H9 (cell line): ENCODE measurements at regions not wholly inside any gene's neighbourhood (a gene's known extent, or its start where the extent isn't known, plus 50 kb on each side); places are given as distances from the start of the nearest gene placed in this dataset.

Source experiments
- DNase-seq: peaks from one replicate; pipeline ENCODE4 v3.0.0-alpha.2; 2017
- H2AFZ ChIP-seq: one replicate; pipeline ENCODE4 v1.6.1; 2013; ENCODE audit warnings: mild to moderate bottlenecking, low read length, control low read depth, moderate library complexity
- H2AK5ac ChIP-seq: 2 replicates; pipeline ENCODE4 v1.6.1; 2013; ENCODE audit warnings: low read length, control low read depth, mixed read lengths; ENCODE audit not compliant: insufficient read length
- H2BK120ac ChIP-seq: one replicate; pipeline ENCODE4 v1.6.1; 2013; ENCODE audit warnings: low read depth, mild to moderate bottlenecking, low read length, control low read depth, inconsistent platforms; ENCODE audit not compliant: poor library complexity, severe bottlenecking
- H2BK12ac ChIP-seq: 2 replicates; pipeline ENCODE4 v1.6.1; 2013; ENCODE audit warnings: low read length, control low read depth, mixed read lengths, low read depth; ENCODE audit not compliant: insufficient read length
- H2BK15ac ChIP-seq: 2 replicates; pipeline ENCODE4 v1.6.1; 2013; ENCODE audit warnings: low read depth, low read length, control low read depth
- H2BK20ac ChIP-seq: one replicate; pipeline ENCODE4 v1.6.1; 2013; ENCODE audit warnings: low read depth, mild to moderate bottlenecking, low read length, control low read depth, inconsistent platforms; ENCODE audit not compliant: poor library complexity, severe bottlenecking
- H2BK5ac ChIP-seq: 2 replicates; pipeline ENCODE4 v1.6.1; 2013; ENCODE audit warnings: low read length, control low read depth, mixed read lengths; ENCODE audit not compliant: insufficient read length
- H3K14ac ChIP-seq: 2 replicates; pipeline ENCODE4 v1.6.1; 2013; ENCODE audit warnings: low read length, control low read depth; ENCODE audit not compliant: insufficient read depth
- H3K18ac ChIP-seq: 2 replicates; pipeline ENCODE4 v1.6.1; 2013; ENCODE audit warnings: low read depth, mild to moderate bottlenecking, mixed read lengths, low read length, control low read depth; ENCODE audit not compliant: insufficient read length
- H3K23ac ChIP-seq: 2 replicates; pipeline ENCODE4 v1.6.1; 2013; ENCODE audit warnings: low read length, control low read depth, mixed read lengths, low read depth; ENCODE audit not compliant: insufficient read length
- H3K23me2 ChIP-seq: 2 replicates; pipeline ENCODE4 v1.6.1; 2013; ENCODE audit warnings: low read depth, mild to moderate bottlenecking, mixed read lengths, low read length, control low read depth; ENCODE audit not compliant: insufficient read length, poor library complexity, severe bottlenecking
- H3K27ac ChIP-seq: 2 replicates; pipeline ENCODE4 v1.5.1; 2013; ENCODE audit warnings: low read length, control low read depth, mixed read lengths, low read depth; ENCODE audit not compliant: insufficient read length
- H3K27me3 ChIP-seq: 2 replicates; pipeline ENCODE4 v1.6.1; 2013; ENCODE audit warnings: low read length, control low read depth, inconsistent platforms; ENCODE audit not compliant: insufficient read depth
- H3K4ac ChIP-seq: 2 replicates; pipeline ENCODE4 v1.6.1; 2013; ENCODE audit warnings: low read depth, mild to moderate bottlenecking, control low read depth, inconsistent platforms, low read length, moderate library complexity
- H3K4me1 ChIP-seq: 2 replicates; pipeline ENCODE4 v1.6.1; 2013; ENCODE audit warnings: low read length, control low read depth, inconsistent platforms; ENCODE audit not compliant: insufficient read depth
- H3K4me2 ChIP-seq: 2 replicates; pipeline ENCODE4 v1.6.1; 2013; ENCODE audit warnings: low read length, control low read depth, mixed read lengths; ENCODE audit not compliant: insufficient read length, insufficient read depth
- H3K56ac ChIP-seq: 2 replicates; pipeline ENCODE4 v1.6.1; 2013; ENCODE audit warnings: low read depth, mild to moderate bottlenecking, mixed read lengths, low read length, control low read depth; ENCODE audit not compliant: insufficient read length
- H3K79me1 ChIP-seq: 2 replicates; pipeline ENCODE4 v1.6.1; 2013; ENCODE audit warnings: low read depth, mild to moderate bottlenecking, moderate library complexity, low read length, control low read depth, inconsistent platforms; ENCODE audit not compliant: insufficient read depth, poor library complexity, severe bottlenecking
- H3K79me2 ChIP-seq: 2 replicates; pipeline ENCODE4 v1.6.1; 2013; ENCODE audit warnings: low read length, control low read depth, inconsistent platforms; ENCODE audit not compliant: insufficient read depth
- H3K9ac ChIP-seq: 2 replicates; pipeline ENCODE4 v1.6.1; 2013; ENCODE audit warnings: low read length, control low read depth, mixed read lengths; ENCODE audit not compliant: insufficient read length; ENCODE audit errors: extremely low read depth
- H3K9me3 ChIP-seq: one replicate; pipeline ENCODE4 v1.6.1; 2013; ENCODE audit warnings: low read depth, low read length, inconsistent platforms; ENCODE audit not compliant: control insufficient read depth
- H3T11ph ChIP-seq: one replicate; pipeline ENCODE4 v1.6.1; 2013; ENCODE audit warnings: mild to moderate bottlenecking, low read length, control low read depth, inconsistent platforms
- H4K20me1 ChIP-seq: one replicate; pipeline ENCODE4 v1.6.1; 2013; ENCODE audit not compliant: control insufficient read depth, insufficient read length, insufficient read depth
- H4K5ac ChIP-seq: 2 replicates; pipeline ENCODE4 v1.6.1; 2013; ENCODE audit warnings: low read depth, mild to moderate bottlenecking, mixed read lengths, low read length, control low read depth; ENCODE audit not compliant: insufficient read length
- H4K8ac ChIP-seq: replicated peaks from 2 replicates; pipeline ENCODE4 v1.6.1; 2013; ENCODE audit warnings: low read length, control low read depth, mixed read lengths, low read depth; ENCODE audit not compliant: insufficient read length
- H4K91ac ChIP-seq: 2 replicates; pipeline ENCODE4 v1.6.1; 2013; ENCODE audit warnings: low read depth, mild to moderate bottlenecking, moderate library complexity, mixed read lengths, low read length, control low read depth; ENCODE audit not compliant: insufficient read length
- H3K27ac Mint-ChIP-seq, 3 experiments: 2 replicates in 2 of 3; 3 replicates in 1 of 3; pipeline ENCODE4 v1.8.0; 2020 to 2021; ENCODE audit warnings: mixed read lengths in 3 of 3, mild to moderate bottlenecking in 1 of 3, moderate library complexity in 1 of 3
- H3K27me3 Mint-ChIP-seq: 2 replicates; pipeline ENCODE4 v1.8.0; 2021; ENCODE audit warnings: low read depth, mild to moderate bottlenecking, moderate library complexity, mixed read lengths
- H3K36me3 Mint-ChIP-seq, 3 experiments: 2 replicates in 2 of 3; 3 replicates in 1 of 3; pipeline ENCODE4 v1.8.0; 2020 to 2021; ENCODE audit warnings: low read depth in 3 of 3, mixed read lengths in 3 of 3; ENCODE audit not compliant: insufficient read depth in 1 of 3
- H3K4me1 Mint-ChIP-seq, 2 experiments: 2 replicates each; pipeline ENCODE4 v1.8.0; 2020; ENCODE audit warnings: mixed read lengths in 2 of 2
- H3K4me3 Mint-ChIP-seq, 2 experiments: 2 replicates in 1 of 2; 3 replicates in 1 of 2; pipeline ENCODE4 v1.8.0; 2020 to 2021; ENCODE audit warnings: mild to moderate bottlenecking in 2 of 2, mixed read lengths in 2 of 2, moderate library complexity in 1 of 2
- H3K9me3 Mint-ChIP-seq, 2 experiments: 2 replicates in 1 of 2; 3 replicates in 1 of 2; pipeline ENCODE4 v1.8.0; 2020; ENCODE audit warnings: mild to moderate bottlenecking in 2 of 2, mixed read lengths in 2 of 2, moderate library complexity in 1 of 2
- CTCF ChIP-seq: fragments of 200-600 bp; sonication (generic); conservative IDR thresholded peaks from 3 replicates; pipeline ENCODE4 v1.8.0; 2021; ENCODE audit warnings: antibody characterized with exemption, mild to moderate bottlenecking
- WGBS: extraction: QIAGEN DNeasy Blood & Tissue Kit; methylation state at CpG from one replicate; pipeline ENCODE4 v1.1.7; 2013; ENCODE audit warnings: missing lambda C conversion rate, low lambda C conversion rate, mixed read lengths; ENCODE audit not compliant: insufficient read length; ENCODE audit errors: extremely low coverage; 5-methylcytosine and 5-hydroxymethylcytosine counted together

- H2BK120ac ChIP-seq, result no peak overlapping the region
- no peaks in the 10 kb centered on the region for H4K20me1 ChIP-seq
- WGBS, result no CpG with 5 or more reads among the region's 10 CpGs
- H2BK5ac ChIP-seq, result no peak overlapping the region
- H3K14ac ChIP-seq, result no peak overlapping the region
- H2AFZ ChIP-seq, result no peak overlapping the region
- Mint-ChIP-seq H3K4me1 (peaks cover 0 to 8% of the 10 kb centered on the region in 2 experiments; a peak in 2 of 4 replicates), H3K9me3 (peaks cover 0 to 3% of the 10 kb centered on the region in 2 experiments; a peak in 2 of 5 replicates), H3K4me3 (no peak overlapping the region), H3K27me3 (no peaks in the 10 kb centered on the region), H3K27ac (no peak overlapping the region), H3K36me3 (peaks cover 0 to 4% (median 2%) of the 10 kb centered on the region in 3 experiments; a peak in 4 of 7 replicates)
- H3K56ac ChIP-seq, result no peak overlapping the region
- H2BK20ac ChIP-seq, result no peak overlapping the region
- no peak overlapping the region for H3K4me2 ChIP-seq
- no peak overlapping the region for H4K8ac ChIP-seq
- H3K4me1 ChIP-seq, result no peaks in the 10 kb centered on the region
- no peak overlapping the region for H3K27ac ChIP-seq
- no peak for DNase-seq
- no peaks in the 10 kb centered on the region for H3K27me3 ChIP-seq
- no peak overlapping the region for H3K4ac ChIP-seq
- no peak overlapping the region for H4K5ac ChIP-seq
- H2BK12ac ChIP-seq, result no peak overlapping the region
- no peak overlapping the region for H3K9ac ChIP-seq
- TF ChIP-seq CTCF, result no peak
- H4K91ac ChIP-seq, result no peak overlapping the region
- no peak overlapping the region for H2AK5ac ChIP-seq
- no peaks in the 10 kb centered on the region for H3K9me3 ChIP-seq
- H2BK15ac ChIP-seq, result no peak overlapping the region
- H3K79me1 ChIP-seq, result no peaks in the 10 kb centered on the region
- no peaks in the 10 kb centered on the region for H3K23me2 ChIP-seq
- no peak overlapping the region for H3K18ac ChIP-seq
- H3T11ph ChIP-seq, result no peak overlapping the region
- no peak overlapping the region for H3K23ac ChIP-seq
- no peaks in the 10 kb centered on the region for H3K79me2 ChIP-seq
Observed at GRCh38 chr2:3965211-3965610, 261.8 kb downstream of the DCDC2C start.
